ENCODE measurements at regions not wholly inside any gene's neighbourhood (a gene's known extent, or its start where the extent isn't known, plus 50 kb on each side); places are given as distances from the start of the nearest gene placed in this dataset.

DNA sequence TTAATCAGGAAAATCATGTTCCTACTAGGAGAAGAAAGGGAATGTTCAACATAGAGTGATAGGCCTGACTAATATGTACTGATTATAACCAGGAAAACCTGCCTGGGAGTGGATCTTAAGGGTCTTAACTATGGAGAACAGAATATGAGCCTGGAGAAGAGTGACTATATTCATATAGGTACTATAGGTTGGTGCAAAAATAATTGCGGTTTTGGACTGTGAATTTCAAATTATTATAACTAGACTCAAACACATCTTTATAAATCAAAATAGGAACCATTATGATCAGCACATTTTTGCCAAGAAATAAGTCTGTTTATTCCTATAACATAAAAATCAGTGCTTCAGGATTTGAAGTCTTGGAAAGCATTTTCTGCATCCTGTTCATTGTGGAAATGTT lies 189.8 kb upstream of the ADAMTS5 start:
- no peak for TF ChIP-seq EZH2 (IDR thresholded peaks at IDR 0.05; ENCODE audit: insufficient read depth, poor library complexity, severe bottlenecking)
- no peak for TF ChIP-seq EZH2phosphoT487 (IDR thresholded peaks at IDR 0.05; ENCODE audit: insufficient read depth, low read depth)

Data from GM23248 (cell line).